ENCODE measurements at regions not wholly inside any gene's neighbourhood (a gene's known extent, or its start where the extent isn't known, plus 50 kb on each side); places are given as distances from the start of the nearest gene placed in this dataset.

DNA sequence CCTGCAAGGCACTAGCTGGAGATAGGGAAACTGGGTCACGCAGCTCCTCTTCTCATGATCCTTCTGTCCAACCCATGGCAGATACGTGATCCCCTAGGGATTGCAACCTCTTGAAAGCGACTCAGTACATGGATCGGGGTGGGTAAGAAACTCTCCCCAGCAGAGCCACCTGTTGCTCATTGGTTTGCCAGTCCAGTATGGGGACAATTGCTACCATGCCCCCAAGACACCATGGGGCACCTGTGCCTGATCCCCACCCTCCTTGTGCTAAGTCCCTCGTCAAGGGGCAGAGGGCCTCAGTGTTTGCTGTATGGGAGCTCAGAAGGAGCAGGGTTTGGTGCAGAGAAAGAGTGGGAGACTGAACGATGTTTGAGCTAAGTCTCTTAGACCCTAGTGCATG is 500.9 kb downstream of the ENC1 start:
- no peak for DNase-seq

DNA sequence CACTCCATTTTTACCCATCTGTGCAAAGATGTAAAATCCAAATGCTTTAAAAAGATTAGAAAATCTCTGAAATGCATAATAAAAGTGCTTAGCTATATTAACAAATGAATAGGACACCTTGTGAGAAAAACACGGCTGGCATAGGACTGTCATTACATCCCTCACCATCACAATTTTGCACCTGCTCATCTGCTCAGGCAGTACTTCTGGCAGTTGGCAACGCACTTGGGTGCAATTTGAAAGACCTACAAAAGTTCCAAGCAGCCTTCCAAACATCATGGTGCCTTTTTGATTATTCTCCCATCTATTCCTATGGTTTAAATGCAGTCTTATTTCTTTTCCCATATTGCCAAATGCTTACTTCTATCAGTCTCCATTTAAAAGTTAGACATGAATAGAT is 501.8 kb downstream of the ENC1 start:
- DNase-seq, result no peak

DNA sequence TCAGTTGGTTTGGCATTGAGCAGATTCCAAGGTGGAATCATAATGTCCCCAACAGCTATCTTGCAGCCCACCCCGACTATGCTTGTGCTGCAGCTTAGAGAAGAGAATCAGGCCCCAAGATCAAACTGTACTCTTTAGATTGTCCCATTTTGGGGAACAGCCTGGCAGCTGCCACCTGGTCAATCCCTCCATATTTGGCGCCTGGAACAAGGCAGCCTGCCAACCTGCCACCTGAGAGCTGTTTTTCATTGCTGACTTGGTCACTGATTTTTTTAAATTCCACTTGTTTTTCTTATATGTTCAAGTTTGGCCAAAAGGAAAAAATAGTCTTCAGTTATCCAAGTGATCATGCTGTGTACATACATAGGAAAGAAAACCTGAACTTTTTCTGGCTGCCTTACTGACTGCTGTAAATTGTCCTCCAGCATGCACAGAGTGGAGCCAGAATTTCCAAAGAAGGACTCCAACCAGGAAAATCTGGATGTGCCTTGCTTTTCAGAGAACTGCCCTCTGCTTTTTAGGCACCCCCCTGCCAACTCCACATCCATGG is 504.2 kb downstream of the ENC1 start:
- no peak for DNase-seq

DNA sequence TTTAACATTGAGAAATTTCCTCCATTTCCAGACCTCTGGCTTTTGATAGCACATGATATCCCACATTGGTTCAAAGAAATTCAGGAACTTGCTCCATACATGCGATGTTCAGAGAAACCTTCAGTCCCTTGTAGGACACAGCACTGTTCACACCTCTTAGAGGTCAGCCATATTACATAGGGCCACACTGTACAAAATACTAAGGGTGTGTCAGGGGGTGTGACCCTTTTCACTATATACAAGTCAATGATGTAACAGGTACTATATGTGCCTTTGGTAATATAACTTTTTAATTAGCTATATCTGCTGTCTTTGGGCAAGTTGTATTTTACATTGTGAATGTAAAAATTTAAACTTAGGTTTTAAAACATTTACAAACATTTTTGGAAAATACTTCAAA is 505.5 kb downstream of the ENC1 start:
- no peak for DNase-seq

DNA sequence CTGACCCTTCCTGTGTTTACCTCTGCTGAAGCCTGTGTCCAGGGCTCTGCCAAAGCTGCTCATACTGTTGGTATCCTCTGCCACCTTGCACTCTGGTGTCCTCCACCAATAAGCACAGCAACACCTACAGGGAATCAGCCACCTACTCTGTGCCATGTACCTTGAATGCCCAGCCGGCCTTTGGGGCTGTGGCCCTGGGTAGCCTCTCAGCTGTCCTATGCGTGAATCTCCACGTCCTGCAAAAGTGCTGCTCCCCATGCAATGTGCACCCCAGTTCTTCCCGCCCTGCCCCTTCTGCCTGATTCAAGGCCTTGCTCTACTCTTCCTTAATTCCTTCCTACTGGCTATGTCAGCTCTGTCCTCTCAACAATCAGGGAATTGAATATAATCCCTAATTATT is 506.5 kb downstream of the ARHGEF28 start:
- no peak for DNase-seq

DNA sequence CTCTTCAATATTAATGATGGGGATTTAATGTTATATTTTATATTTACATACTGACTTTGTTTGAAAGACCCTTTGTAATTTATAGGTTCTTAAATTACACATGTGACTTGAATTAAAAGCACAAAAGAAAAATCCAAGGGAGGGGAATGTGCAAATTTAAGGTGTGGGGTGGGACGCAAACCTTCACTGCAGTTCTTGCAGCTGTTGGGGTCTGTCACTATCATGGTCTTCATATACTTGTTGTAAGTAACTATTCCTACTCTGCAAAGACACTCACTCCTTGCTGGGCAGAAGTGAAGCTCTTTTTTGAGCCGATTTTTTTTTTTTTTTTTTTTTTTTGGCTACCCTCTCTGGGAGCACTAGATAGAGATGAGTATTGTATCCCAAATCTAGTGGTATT is 505.3 kb downstream of the ARHGEF28 start:
- DNase-seq, result no peak

DNA sequence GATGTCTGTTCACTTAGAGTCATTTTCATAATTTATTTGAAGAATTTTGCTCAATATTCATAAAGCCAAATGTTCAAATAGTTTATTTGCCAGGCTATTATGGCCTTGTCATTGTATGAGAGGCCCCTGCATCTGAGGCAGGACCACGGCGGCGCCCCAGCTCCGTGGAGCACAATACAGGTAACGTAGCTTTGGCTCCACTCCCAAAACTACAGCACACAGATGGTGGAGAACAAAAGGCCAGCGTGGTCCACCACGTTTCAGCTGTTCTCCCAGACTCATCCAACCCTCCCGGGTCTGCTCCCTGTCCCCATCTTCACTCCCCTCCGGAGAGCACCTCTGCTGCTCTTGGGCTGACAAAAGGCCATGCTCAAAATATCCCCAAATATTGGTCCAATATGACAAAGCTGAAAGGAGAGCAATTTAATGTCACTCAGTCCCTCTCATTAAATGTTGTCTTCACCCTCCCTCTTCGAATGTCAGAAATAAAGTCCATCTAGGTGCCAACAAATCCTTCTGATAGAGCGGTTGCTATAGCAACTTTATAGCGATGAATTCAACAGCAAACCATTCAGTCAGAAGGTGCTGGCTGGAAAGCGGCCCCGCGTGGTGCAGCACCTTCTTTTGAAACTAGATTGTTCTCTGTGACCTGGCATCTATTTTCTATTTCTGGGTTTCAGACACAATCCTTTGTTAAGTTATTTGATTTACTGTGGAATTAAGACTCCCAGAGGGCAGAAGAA is 504.3 kb downstream of the ARHGEF28 start:
- DNase-seq, result no peak

DNA sequence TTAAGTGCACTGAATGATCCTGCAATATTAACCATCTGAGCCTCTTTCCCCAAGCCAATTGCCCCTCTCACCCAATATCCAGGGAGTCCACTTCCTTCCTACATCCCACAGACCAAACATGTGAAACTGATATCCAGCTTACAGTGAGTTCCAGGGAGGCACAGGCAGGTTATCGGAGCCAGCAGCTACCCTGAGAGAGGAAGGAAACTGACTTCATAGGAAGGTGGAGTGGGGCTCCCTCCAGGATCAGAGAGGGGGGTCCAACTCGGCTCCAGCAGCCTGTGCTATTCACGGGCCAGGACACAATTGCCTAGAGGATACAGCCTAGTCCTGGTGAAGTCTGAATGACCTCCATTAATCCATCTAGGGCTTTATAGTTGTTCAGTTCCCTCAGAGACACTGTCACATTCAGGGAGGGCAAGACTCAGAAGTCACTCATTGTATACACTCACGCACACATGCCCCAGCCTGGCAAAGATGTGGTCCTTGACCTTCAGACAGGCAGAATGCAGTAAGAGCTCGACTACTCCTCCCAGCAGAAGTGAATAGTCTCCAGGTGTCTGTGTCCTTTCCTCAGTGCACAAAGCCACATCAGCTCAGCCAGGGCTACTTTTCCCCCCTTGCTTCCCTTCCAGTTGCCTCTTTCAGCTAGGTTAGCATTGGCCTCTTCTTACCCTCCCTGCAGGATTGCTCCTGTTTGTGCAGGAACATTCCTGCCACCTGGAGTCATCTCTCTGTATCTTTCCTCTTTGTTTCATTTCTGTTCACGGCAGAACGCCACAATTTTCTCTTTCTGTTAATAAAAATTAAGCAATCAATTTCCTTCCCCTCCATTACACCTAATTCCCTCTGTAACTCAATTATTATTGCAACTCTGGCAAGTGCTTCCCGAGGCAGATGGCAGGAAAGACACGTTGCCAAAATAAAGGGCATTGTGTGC is 501.7 kb downstream of the ARHGEF28 start:
- no peak for DNase-seq

DNA sequence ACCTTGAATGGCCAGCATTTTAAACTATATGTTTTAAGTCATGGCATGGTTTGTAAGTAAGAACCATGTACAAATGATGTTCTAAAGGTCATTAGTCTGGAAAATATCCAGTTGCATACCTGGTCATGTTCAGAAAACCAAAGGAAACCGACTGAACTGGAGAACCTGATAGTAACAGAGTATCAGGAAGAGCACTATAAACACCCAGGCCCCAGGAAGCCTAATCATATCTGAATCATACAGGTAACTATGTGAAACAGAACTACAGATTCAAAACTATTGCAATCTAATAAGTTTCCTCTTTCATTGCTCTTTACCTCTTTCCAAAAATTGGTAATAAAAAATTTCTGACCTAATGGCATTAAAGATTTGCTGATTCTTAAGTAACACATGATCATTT is 500.3 kb downstream of the ARHGEF28 start:
- no peak for DNase-seq

DNA sequence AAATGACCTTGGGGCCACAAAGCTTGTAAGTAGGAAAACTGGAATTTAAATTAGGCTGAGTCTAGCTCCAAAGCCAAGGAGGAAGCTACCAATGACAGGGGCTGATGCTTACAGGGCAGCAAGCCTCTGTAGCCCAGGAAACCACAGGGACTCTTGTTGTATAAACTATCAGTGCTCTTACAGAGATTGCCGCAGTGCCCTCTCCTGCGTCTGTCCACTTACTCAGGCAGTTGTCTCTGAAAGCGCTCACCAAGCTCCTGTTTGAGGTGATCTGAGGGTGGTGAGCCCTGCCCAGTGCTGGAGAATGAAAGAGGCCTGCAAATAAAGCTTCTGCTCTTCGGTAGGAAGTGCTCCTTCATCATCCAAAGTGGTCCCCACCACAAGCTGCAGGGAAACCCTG is 498.8 kb downstream of the ARHGEF28 start:
- no peak for DNase-seq

DNA sequence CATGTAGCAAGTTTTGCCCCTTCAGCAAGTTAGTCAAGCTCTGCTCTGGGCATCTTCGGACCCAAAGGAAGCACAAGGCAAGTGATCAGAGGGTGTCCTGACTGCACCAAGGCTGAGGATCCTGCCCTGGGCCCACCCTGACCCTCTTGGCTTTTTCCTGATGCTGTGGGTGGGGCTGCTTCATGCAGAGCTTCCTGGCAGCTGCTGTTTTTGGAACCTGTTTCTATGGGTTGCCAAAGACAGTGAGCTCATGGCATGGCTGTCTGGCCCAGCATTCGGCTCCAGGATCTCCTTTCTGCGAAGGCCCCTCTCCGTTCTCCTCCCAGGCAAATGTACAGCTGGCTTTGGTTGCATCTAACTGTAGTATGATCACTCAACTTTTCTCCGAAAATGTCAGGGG is 497.9 kb downstream of the ARHGEF28 start:
- no peak for DNase-seq

DNA sequence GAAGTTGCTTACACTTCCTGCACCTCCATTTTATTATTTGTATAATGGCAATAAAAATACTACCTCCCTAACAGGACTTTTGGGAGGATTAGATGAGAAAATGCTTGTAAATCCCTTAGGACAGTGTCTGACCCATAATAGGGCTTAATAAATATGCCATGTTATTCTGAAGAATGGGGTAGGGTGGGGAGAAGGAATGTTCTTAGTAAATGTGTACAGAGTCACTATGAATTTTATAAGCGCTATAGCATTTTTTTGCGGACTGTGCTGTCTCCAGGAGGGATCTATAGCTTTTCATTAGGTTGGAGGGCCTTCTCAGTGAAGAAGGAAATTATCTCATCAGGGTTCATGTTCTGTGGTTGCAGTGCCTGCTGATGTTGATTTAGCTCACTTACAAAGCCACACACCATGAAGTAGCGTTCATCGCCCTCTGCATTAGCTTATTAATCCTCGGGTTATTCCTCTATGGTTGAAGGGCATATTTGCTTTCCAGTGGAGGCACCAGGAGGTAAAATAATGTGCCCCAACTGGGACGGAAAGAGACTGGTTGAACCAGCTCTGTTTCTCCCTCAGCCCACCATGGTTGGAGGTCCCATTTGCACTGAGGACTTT is 497.1 kb downstream of the ARHGEF28 start:
- DNase-seq, result no peak

DNA sequence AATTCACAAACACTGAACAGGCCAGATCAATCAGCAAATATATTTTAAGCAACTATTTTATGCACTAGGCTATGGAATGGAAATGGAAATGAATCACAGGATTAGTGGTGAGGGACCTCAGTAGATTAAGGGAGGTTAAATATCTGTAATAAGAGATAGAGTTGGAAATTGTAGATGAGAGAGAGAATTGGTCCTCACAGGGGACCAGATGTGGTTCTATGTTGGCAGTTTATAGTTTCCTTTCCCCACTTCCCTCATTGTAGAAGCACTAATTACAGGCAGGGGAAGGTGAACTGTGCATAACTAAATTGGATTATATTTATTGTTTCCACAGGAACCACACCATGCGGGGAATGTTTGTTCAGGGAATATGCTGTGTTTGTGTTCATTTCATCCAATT is 496.2 kb downstream of the ARHGEF28 start:
- no peak for DNase-seq

DNA sequence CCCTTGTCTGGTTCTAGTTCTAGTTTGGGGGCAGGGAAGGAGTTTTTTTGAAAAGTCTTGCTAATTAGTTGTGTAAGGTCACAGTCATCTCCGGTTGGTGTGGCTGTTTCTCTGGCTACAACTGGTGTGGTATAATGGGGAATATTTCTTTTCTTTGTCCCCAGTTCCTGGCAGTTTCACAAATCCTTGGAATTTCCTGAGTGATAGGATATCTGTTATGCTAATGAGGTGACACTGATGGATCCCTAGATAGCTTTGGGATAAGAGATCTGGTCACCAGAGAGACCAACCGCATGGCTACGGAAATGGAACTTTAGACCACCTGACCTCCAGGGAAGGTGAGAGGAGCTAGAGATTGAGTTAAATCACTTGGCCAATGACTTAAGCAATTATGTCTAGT is 494.6 kb downstream of the ARHGEF28 start:
- DNase-seq, result no peak

DNA sequence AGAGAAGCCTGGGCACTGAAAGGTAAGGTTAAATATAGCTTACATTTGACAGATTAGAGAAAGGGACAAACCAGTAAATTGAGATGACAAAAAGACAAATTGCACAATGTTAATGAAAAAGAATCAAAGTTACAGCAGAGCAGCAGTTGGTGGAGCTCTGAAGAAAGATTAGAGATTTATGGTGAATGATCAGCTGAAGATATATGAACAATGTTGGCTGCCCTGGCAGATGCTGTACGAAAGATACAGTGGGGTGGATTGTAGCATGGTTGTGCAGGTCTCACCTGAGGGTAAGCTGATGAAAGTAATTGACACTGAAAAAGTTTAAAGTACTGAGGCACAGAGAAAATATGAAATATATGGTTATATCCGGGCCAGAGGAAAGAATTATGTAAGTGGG is 492.1 kb downstream of the ARHGEF28 start:
- DNase-seq, result no peak

DNA sequence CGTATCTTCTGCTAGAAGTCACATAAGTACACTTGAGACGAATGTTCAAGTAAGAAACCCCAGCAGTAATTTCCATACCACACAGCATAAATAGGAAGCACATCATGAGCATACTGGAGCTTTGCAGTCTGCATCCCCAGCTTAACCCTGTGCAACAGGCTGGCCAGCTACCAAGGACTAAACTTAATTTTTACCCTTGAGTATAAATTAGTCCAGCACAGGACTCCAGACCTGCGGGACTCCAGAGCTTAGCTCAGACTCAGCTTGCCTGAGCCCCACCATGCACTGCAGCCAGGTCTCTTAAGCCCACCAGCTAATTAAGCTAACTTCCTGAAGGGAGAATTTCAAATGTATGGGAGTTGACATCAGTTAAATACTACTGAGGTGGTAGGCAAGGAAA is 491.0 kb downstream of the ARHGEF28 start:
- no peak for DNase-seq

DNA sequence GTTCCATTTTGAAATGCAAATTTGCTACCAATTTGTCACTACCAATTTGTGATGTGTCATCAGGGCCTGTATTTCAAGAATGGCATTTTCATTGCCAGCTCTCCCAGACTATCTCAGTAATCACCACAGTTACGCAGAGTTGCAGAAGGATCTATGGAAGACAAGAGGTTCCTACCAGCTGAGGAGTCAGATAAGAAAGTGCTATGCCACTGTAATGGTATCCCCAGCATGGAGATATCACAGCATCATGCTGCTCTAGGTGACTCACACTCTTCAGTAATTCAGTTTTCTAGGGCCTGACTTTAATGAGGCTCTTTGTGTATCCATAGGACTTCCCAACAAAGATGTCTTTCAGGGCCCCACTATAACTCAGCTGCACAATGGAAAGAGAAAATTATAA is 490.3 kb downstream of the ARHGEF28 start:
- no peak for DNase-seq

DNA sequence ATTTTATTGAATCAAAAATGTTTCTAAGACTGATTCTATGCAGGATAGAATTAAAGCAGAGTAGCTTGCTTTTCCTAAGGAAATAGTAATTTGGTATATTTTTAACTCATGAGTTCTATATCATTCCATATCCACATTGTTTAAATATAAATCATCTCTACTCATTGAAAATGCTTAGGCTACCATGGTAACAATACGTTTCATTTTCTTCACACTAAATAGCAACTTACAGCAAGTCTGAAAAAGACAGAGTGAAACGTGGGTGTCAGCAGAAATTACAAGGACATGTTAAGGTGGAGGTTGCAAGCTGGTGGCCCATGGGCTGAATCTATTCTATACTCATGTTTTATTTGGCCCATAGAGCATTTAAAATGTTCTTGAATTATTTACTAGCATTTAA is 487.9 kb downstream of the ARHGEF28 start:
- no peak for DNase-seq

DNA sequence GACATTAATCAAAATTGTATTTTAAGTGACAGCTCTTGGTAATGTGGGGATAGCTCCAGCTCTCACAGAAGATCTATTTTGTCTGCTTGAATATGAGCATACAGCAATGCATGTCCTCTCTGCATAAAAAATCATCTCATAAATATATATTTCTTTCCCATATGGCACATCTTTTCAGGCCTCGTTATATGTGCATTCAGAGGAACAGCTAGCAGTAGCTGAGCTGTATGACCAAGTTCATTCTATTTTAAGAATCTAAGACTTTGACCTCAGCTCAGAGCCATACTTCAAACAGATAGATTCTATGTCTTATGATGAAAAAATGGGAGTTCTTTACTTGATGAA is 487.2 kb downstream of the ARHGEF28 start:
- no peak for DNase-seq

DNA sequence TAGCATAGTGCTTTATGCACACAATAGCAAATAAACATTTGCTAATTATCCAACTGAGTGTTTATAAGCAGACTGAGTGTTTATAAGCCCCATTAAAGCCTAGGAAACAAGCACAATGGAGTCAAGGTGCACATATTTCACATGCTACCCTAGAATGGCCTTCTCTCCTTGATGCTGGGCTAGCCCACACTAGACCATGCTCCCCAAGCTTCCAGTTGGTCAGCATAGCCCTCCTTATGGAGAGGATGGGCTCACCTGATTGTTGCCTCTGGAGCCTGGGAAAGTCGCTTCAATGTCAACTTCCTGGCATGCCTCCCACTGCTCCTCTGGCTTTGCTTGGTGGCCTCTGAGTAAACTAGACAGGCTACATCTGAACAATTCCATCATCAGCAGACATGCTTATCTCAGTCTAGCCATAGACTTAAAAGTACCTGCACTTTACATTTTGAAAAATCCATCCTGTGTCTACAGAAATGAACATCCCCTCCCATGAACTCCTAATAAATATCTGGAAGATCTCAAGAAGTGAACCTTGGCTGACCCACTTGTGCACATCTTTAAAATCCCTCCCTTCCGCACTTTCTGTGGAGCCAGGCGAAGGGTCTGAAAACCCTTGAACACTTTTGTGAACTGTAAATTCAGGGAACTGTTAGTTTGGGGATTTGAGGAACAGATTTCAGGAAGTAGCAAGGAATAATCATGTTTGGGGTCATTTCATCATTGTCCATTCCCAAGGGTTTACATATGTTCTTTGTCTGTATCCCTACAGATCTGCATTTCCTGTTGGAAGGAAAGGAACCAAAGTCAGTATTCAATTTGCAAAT is 486.6 kb downstream of the ARHGEF28 start:
- DNase-seq, result no peak

DNA sequence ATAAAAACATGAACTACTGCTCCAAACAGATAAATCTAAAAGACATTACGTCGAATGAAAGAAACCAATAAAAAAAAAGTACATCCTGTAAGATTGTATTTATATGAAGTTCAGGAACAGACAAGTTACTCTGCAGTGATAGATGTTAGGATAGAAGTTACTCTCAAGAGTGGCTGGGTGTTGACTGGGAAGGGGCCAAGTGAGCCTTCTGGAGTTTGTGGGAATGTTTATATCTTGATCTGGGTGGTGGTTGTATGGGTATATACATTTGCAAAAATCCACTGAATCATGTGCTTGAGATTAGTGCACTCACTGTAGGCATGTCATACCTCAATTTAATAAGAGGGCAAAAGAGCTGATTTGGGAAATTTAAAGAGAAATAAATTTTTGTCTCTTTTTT is 485.8 kb downstream of the ARHGEF28 start:
- DNase-seq, result no peak

DNA sequence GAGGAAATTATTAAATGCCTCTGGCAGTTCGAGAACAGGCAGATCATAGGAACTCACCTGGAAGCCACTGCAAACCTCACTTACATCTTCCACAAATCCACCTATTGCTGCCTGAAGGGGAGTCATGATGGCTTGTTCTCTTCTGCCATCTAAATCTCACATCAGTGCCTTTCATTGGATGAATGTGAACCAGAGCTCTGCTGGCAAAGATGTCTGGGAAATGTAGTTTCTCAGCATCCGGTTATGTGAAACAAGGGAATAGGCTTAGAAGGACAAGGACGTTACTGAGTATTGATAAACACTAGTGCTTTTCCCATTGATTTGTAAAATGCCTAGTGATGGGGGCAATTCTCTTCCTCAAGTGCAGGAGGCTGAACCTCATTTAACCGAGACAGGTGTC is 483.3 kb downstream of the ARHGEF28 start:
- no peak for DNase-seq

DNA sequence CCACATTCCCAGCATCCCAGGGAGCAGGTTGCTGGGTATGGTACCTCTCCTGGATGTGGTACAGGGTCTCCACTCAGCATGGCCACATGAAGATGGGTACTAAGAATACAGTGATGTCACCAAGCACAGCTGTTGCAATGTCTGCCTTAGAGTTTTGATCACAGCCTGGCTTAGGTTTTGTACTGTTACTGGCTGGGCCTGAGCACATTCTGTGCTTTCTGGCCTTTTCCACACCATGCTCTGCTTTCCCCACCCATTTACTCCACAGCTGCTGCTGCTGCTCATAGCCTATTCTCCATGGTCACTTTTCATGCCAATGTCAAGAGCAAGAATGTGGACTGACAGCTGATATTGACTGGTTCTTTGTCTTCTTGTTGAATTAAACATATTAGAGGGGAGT is 481.9 kb downstream of the ARHGEF28 start:
- DNase-seq, result no peak
